ENCODE measurements at regions not wholly inside any gene's neighbourhood (a gene's known extent, or its start where the extent isn't known, plus 50 kb on each side); places are given as distances from the start of the nearest gene placed in this dataset.

DNA sequence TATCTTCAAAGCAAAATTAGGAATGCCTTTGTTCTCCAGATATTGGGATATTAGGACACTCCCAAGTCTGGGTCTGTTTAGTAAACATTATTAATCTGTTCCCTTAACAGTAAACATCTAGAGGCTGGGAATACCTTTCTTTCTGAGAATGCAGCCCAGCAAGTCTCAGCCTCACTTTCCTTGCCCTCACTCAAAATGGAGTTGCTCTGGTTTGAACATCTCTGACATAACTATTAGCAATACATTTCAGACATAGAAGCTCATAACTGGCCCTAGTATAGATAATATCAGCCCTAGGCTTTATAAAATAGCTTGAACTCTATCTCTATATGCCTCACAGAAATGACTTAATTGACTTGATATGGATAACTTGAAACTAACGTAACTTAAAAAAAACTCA lies 299.8 kb downstream of the SPATA18 start:
- H4K20me1 ChIP-seq (ENCODE audit: low read length): no peaks in the 10 kb centered on the region
- no peak for TF ChIP-seq EZH2 (IDR thresholded peaks at IDR 0.05; ENCODE audit: low read length, unreplicated experiment)
- no peak for TF ChIP-seq EZH2phosphoT487 (IDR thresholded peaks at IDR 0.05; ENCODE audit: borderline replicate concordance, low read length)
- TF ChIP-seq, protein P1, sequence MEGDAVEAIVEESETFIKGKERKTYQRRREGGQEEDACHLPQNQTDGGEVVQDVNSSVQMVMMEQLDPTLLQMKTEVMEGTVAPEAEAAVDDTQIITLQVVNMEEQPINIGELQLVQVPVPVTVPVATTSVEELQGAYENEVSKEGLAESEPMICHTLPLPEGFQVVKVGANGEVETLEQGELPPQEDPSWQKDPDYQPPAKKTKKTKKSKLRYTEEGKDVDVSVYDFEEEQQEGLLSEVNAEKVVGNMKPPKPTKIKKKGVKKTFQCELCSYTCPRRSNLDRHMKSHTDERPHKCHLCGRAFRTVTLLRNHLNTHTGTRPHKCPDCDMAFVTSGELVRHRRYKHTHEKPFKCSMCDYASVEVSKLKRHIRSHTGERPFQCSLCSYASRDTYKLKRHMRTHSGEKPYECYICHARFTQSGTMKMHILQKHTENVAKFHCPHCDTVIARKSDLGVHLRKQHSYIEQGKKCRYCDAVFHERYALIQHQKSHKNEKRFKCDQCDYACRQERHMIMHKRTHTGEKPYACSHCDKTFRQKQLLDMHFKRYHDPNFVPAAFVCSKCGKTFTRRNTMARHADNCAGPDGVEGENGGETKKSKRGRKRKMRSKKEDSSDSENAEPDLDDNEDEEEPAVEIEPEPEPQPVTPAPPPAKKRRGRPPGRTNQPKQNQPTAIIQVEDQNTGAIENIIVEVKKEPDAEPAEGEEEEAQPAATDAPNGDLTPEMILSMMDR (conservative IDR thresholded peaks at IDR 0.05; ENCODE audit: low read depth, low read length): no peak
- no peaks in the 10 kb centered on the region for H3K9me3 ChIP-seq (ENCODE audit: low read length)
- H3K4me2 ChIP-seq (ENCODE audit: low read length): no peak overlapping the region
- no peak overlapping the region for H3K9ac ChIP-seq (ENCODE audit: low read length)
- H3K4me3 ChIP-seq (ENCODE audit: low read length): no peak overlapping the region
- no peaks in the 10 kb centered on the region for H3K4me1 ChIP-seq (ENCODE audit: insufficient read depth, low read length)
- H3K27me3 ChIP-seq (ENCODE audit: low read length): peaks cover 35% of the 10 kb centered on the region; the same call in 1 of the 2 replicates
- H3K79me2 ChIP-seq (ENCODE audit: low read length): no peaks in the 10 kb centered on the region
- H2AFZ ChIP-seq (ENCODE audit: low read length): no peak overlapping the region
- H3F3A ChIP-seq (ENCODE audit: low read length, unreplicated experiment): no peaks in the 10 kb centered on the region
- ChIA-PET POLR2A (ENCODE audit: unreplicated experiment) (no interaction called here), CTCF (no interaction called here)
- no peaks in the 10 kb centered on the region for H3K36me3 ChIP-seq (ENCODE audit: low read depth, low read length)
- no peak overlapping the region for H3K27ac ChIP-seq (ENCODE audit: low read length)
- H3K9me2 ChIP-seq (replicated peaks; ENCODE audit: low read length): no peaks in the 10 kb centered on the region
- no TSS peak for BruUV-seq (replicated peaks)
- ATAC-seq: no peak
- intact Hi-C loops (cut with micrococcal nuclease): no loop called here
- DNase-seq: no peak

DNA sequence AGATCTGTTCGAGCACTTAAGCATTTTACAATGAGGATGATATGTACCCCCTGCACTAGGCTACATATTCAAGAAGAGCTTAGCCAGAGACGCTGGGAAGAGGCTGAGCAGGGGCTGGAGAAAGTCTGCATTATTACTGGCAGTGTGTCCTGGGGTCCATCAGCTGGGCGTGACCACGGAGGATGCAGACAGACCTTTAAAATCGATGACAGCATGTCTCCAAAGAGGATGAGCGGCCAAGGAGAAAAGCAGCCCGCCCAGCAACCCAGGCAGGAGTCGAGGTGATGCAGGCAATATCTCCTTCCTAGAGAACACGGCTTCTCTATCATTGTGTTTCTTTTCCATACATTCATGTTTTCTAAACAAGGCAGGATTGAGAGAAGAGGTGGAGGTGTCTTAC lies 300.7 kb downstream of the USP46 start:
- Histone ChIP-seq H3K27ac (ENCODE audit: low read length) (no peak overlapping the region), H3K9me2 (replicated peaks; ENCODE audit: low read length) (no peaks in the 10 kb centered on the region), H3K4me1 (ENCODE audit: insufficient read depth, low read length) (no peaks in the 10 kb centered on the region), H3K79me2 (ENCODE audit: low read length) (no peaks in the 10 kb centered on the region), H3K27me3 (ENCODE audit: low read length) (peaks cover 7% of the 10 kb centered on the region; the same call in 1 of the 2 replicates), H3K4me3 (ENCODE audit: low read length) (no peak overlapping the region), H3F3A (ENCODE audit: low read length, unreplicated experiment) (no peaks in the 10 kb centered on the region), H4K20me1 (ENCODE audit: low read length) (no peaks in the 10 kb centered on the region), H3K4me2 (ENCODE audit: low read length) (no peak overlapping the region), H2AFZ (ENCODE audit: low read length) (no peak overlapping the region), H3K36me3 (ENCODE audit: low read depth, low read length) (no peaks in the 10 kb centered on the region), H3K9ac (ENCODE audit: low read length) (no peak overlapping the region), H3K9me3 (ENCODE audit: low read length) (no peaks in the 10 kb centered on the region)
- TF ChIP-seq, protein P1 (conservative IDR thresholded peaks at IDR 0.05; ENCODE audit: low read depth, low read length): no peak
- TF ChIP-seq EZH2 (IDR thresholded peaks at IDR 0.05; ENCODE audit: low read length, unreplicated experiment): no peak
- ChIA-PET CTCF (no interaction called here), POLR2A (ENCODE audit: unreplicated experiment) (no interaction called here)
- DNase-seq: no peak
- intact Hi-C loops (cut with micrococcal nuclease): no loop called here
- BruUV-seq (replicated peaks): no TSS peak
- ATAC-seq: no peak

DNA sequence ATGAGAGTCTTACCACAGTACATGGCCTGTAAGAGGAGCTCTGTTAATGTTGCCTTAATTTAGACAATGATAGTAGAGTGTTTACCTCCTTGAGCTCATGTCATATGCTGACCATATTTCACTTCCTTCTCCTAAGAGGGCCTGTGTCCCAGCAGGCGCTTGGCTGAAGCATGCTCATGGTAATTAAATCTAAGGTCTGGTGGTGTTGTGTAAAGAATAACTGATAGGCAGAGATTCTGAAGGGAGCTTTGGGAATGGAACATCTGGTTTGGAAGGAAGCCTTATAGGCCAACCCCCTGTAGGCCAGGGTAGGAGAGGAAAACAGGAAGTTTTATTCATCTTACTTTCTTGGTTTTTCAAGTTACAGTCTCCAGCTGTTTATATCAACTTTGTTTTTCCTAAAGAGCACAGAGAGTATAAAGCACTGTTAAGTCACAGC lies 300.2 kb downstream of the USP46 start:
- H3K9me3 ChIP-seq (ENCODE audit: low read length): no peaks in the 10 kb centered on the region
- ChIA-PET POLR2A (ENCODE audit: unreplicated experiment) (no interaction called here), CTCF (no interaction called here)
- no peak for TF ChIP-seq EZH2 (IDR thresholded peaks at IDR 0.05; ENCODE audit: low read length, unreplicated experiment)
- TF ChIP-seq, protein P1 (conservative IDR thresholded peaks at IDR 0.05; ENCODE audit: low read depth, low read length): no peak
- TF ChIP-seq EZH2phosphoT487 (IDR thresholded peaks at IDR 0.05; ENCODE audit: borderline replicate concordance, low read length): no peak
- no peak overlapping the region for H3K4me2 ChIP-seq (ENCODE audit: low read length)
- no peak overlapping the region for H3K27ac ChIP-seq (ENCODE audit: low read length)
- BruUV-seq (replicated peaks): no TSS peak
- H3K79me2 ChIP-seq (ENCODE audit: low read length): no peaks in the 10 kb centered on the region
- H3K4me1 ChIP-seq (ENCODE audit: insufficient read depth, low read length): no peaks in the 10 kb centered on the region
- H3K27me3 ChIP-seq (ENCODE audit: low read length): peaks cover 7% of the 10 kb centered on the region; the same call in 1 of the 2 replicates
- H3K9me2 ChIP-seq (replicated peaks; ENCODE audit: low read length): no peaks in the 10 kb centered on the region
- intact Hi-C loops (cut with micrococcal nuclease): no loop called here
- H3K36me3 ChIP-seq (ENCODE audit: low read depth, low read length): no peaks in the 10 kb centered on the region
- no peak overlapping the region for H2AFZ ChIP-seq (ENCODE audit: low read length)
- no peaks in the 10 kb centered on the region for H4K20me1 ChIP-seq (ENCODE audit: low read length)
- ATAC-seq (no peak), DNase-seq (no peak)
- H3F3A ChIP-seq (ENCODE audit: low read length, unreplicated experiment): no peaks in the 10 kb centered on the region
- H3K4me3 ChIP-seq (ENCODE audit: low read length): no peak overlapping the region
- H3K9ac ChIP-seq (ENCODE audit: low read length): no peak overlapping the region
